ENCODE measurements at regions not wholly inside any gene's neighbourhood (a gene's known extent, or its start where the extent isn't known, plus 50 kb on each side); places are given as distances from the start of the nearest gene placed in this dataset.
A peak's percentile ranks its signal among the peaks of the same experiment; 100 is the strongest.

- H3K4me2 ChIP-seq: no peak overlapping the region
- no peaks in the 10 kb centered on the region for H3K36me3 ChIP-seq (ENCODE audit: insufficient read depth)
- H2AFZ ChIP-seq: 0 out of 2 replicates have a peak overlapping the region, but pooled peaks have one; percentile 43
- H3K4me3 ChIP-seq: no peak overlapping the region
- H3K27ac ChIP-seq (ENCODE audit: low read depth): no peak overlapping the region
- no peaks in the 10 kb centered on the region for H3K27me3 ChIP-seq (ENCODE audit: insufficient read depth)
- no peak for DNase-seq (ENCODE audit: low spot score)
- ATAC-seq: no peak
- no peaks in the 10 kb centered on the region for H3K79me2 ChIP-seq (replicated peaks; ENCODE audit: insufficient read depth)
- Mint-ChIP-seq H3K4me3 (no peak overlapping the region), H3K36me3 (ENCODE audit: low read depth) (no peaks in the 10 kb centered on the region), H3K4me1 (no peaks in the 10 kb centered on the region), H3K9me3 (no peaks in the 10 kb centered on the region), H3K27ac (no peak overlapping the region), H3K27me3 (ENCODE audit: insufficient read depth, low read depth, poor library complexity) (peaks cover 4% of the 10 kb centered on the region)
- no peaks in the 10 kb centered on the region for H3K4me1 ChIP-seq (ENCODE audit: insufficient read depth)
- no peaks in the 10 kb centered on the region for H4K20me1 ChIP-seq (replicated peaks; ENCODE audit: insufficient read depth)
- peaks cover 8% of the 10 kb centered on the region; the same call in 1 of the 2 replicates for H3K9me2 ChIP-seq (ENCODE audit: insufficient read depth)
- TF ChIP-seq EZH2 (IDR thresholded peaks at IDR 0.05; ENCODE audit: low read depth, unreplicated experiment) (no peak), ZNF114 (CRISPR knock-in tag; IDR thresholded peaks at IDR 0.05) (no peak), POLR2AphosphoS5 (IDR thresholded peaks at IDR 0.05; ENCODE audit: low read depth) (no peak), STAT1 (IDR thresholded peaks at IDR 0.05; ENCODE audit: unreplicated experiment) (no peak), ZNF331 (CRISPR knock-in tag; IDR thresholded peaks at IDR 0.05; ENCODE audit: low read depth) (no peak), ETS1 (IDR thresholded peaks at IDR 0.05) (no peak), CTCF (conservative IDR thresholded peaks at IDR 0.05; ENCODE audit: low read depth in 2 of 2) (no peak), NANOG (IDR thresholded peaks at IDR 0.05; ENCODE audit: borderline replicate concordance) (no peak), ZNF462 (CRISPR knock-in tag; IDR thresholded peaks at IDR 0.05) (no peak), CREB1 (CRISPR knock-in tag; IDR thresholded peaks at IDR 0.05; ENCODE audit: low read depth) (no peak), REST (IDR thresholded peaks at IDR 0.05; ENCODE audit: unreplicated experiment) (no peak)
- H3F3A ChIP-seq (replicated peaks; ENCODE audit: low read depth): no peaks in the 10 kb centered on the region
These were observed 278.3 kb upstream of the IRX3 start for GRCh38 chr16:54564841-54565240.
